Neural cell (in vitro differentiated cells): ENCODE measurements at regions not wholly inside any gene's neighbourhood (a gene's known extent, or its start where the extent isn't known, plus 50 kb on each side); places are given as distances from the start of the nearest gene placed in this dataset.
"Not testable (repeated sequence)": the region's sequence is repeated elsewhere in the genome, so short reads cannot be mapped to it uniquely, and the experiment has no call there.

ENCODE experiments used
- EP300 ChIP-seq: fragments of 450-650 bp; conservative IDR thresholded peaks from 2 replicates; pipeline ENCODE4 v1.6.1; 2014; ENCODE audit warnings: antibody characterized with exemption, mild to moderate bottlenecking, moderate library complexity; ENCODE audit not compliant: poor library complexity, severe bottlenecking
- EZH2 ChIP-seq: fragments of 200-600, 300-800 bp; shearing (Covaris generic), sonication (generic); IDR thresholded peaks from 2 replicates; pipeline ENCODE4 v1.6.1; 2014; ENCODE audit warnings: antibody characterized with exemption, low read length, borderline replicate concordance, mild to moderate bottlenecking; ENCODE audit not compliant: insufficient read depth, poor library complexity, severe bottlenecking
- POLR2AphosphoS5 ChIP-seq: IDR thresholded peaks from 2 replicates; pipeline ENCODE4 v1.6.1; 2012
- RAD21 ChIP-seq: fragments of 450-650 bp; conservative IDR thresholded peaks from 2 replicates; pipeline ENCODE4 v1.6.1; 2014; ENCODE audit warnings: antibody characterized with exemption, mild to moderate bottlenecking, moderate library complexity
- SMC3 ChIP-seq: fragments of 450-650 bp; conservative IDR thresholded peaks from 2 replicates; pipeline ENCODE4 v1.6.1; 2014; ENCODE audit warnings: antibody characterized with exemption, mild to moderate bottlenecking, moderate library complexity; ENCODE audit not compliant: poor library complexity
- TF ChIP-seq, protein P1 (sequence below): fragments of 450-650 bp; IDR thresholded peaks from 2 replicates; pipeline ENCODE4 v1.5.1; 2014; ENCODE audit warnings: antibody characterized with exemption, mild to moderate bottlenecking, moderate library complexity; ENCODE audit not compliant: poor library complexity, severe bottlenecking
- TF ChIP-seq, protein P2 (sequence below): IDR thresholded peaks from 2 replicates; pipeline ENCODE4 v1.6.1; 2012; ENCODE audit warnings: borderline replicate concordance

DNA sequence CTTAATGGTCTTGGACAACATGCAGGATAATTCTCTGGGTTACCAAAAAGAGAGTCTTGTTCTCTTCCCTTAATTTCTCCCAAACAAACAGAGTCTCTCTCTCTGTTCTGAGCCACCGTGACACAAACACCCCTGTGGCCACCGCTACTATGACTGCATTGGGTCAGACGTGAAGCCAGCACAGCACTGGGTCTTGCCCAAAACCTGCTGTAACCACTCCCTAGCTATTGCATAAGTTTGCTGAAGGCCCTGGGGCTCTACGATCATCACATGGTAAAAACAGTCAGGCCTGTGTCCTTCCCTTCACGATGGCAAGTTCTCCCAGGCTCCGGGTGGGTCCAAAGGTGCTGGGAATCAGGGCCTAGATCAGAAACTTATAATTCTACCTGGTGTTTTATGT, 117.1 kb downstream of the THSD1 start:
- TF ChIP-seq, protein P1, sequence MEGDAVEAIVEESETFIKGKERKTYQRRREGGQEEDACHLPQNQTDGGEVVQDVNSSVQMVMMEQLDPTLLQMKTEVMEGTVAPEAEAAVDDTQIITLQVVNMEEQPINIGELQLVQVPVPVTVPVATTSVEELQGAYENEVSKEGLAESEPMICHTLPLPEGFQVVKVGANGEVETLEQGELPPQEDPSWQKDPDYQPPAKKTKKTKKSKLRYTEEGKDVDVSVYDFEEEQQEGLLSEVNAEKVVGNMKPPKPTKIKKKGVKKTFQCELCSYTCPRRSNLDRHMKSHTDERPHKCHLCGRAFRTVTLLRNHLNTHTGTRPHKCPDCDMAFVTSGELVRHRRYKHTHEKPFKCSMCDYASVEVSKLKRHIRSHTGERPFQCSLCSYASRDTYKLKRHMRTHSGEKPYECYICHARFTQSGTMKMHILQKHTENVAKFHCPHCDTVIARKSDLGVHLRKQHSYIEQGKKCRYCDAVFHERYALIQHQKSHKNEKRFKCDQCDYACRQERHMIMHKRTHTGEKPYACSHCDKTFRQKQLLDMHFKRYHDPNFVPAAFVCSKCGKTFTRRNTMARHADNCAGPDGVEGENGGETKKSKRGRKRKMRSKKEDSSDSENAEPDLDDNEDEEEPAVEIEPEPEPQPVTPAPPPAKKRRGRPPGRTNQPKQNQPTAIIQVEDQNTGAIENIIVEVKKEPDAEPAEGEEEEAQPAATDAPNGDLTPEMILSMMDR: not testable (repeated sequence)
- TF ChIP-seq, protein P2, sequence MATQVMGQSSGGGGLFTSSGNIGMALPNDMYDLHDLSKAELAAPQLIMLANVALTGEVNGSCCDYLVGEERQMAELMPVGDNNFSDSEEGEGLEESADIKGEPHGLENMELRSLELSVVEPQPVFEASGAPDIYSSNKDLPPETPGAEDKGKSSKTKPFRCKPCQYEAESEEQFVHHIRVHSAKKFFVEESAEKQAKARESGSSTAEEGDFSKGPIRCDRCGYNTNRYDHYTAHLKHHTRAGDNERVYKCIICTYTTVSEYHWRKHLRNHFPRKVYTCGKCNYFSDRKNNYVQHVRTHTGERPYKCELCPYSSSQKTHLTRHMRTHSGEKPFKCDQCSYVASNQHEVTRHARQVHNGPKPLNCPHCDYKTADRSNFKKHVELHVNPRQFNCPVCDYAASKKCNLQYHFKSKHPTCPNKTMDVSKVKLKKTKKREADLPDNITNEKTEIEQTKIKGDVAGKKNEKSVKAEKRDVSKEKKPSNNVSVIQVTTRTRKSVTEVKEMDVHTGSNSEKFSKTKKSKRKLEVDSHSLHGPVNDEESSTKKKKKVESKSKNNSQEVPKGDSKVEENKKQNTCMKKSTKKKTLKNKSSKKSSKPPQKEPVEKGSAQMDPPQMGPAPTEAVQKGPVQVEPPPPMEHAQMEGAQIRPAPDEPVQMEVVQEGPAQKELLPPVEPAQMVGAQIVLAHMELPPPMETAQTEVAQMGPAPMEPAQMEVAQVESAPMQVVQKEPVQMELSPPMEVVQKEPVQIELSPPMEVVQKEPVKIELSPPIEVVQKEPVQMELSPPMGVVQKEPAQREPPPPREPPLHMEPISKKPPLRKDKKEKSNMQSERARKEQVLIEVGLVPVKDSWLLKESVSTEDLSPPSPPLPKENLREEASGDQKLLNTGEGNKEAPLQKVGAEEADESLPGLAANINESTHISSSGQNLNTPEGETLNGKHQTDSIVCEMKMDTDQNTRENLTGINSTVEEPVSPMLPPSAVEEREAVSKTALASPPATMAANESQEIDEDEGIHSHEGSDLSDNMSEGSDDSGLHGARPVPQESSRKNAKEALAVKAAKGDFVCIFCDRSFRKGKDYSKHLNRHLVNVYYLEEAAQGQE: not testable (repeated sequence)
- TF ChIP-seq EP300, EZH2, SMC3, POLR2AphosphoS5, RAD21: not testable (repeated sequence)
